H1 (cell line): ENCODE measurements at regions not wholly inside any gene's neighbourhood (a gene's known extent, or its start where the extent isn't known, plus 50 kb on each side); places are given as distances from the start of the nearest gene placed in this dataset.

ENCODE experiments used
- CTCF ChIA-PET: fragments of 300-600 bp; sonication (Branson Sonifier 250); formaldehyde crosslinking; loops from one replicate; lab custom pipeline; 2021; ENCODE audit not compliant: partially characterized antibody; lab: Charles Lee
- POLR2A ChIA-PET: fragments of 300-600 bp; sonication (Branson Sonifier 250); formaldehyde crosslinking; loops from one replicate; lab custom pipeline; 2021; ENCODE audit warnings: inconsistent platforms; ENCODE audit not compliant: partially characterized antibody; lab: Charles Lee
- DNase-seq, 2 experiments: peaks; one replicate each; pipeline versions ENCODE4 v3.0.0 to v3.0.0-alpha.2; 2010 to 2022; ENCODE audit warnings: low spot score in 2 of 2, low read depth in 1 of 2, mixed read lengths in 1 of 2
- FAIRE-seq: peaks from 2 replicates; lab custom pipeline; 2011; peaks lifted over from hg19 to GRCh38; lab: Jason Lieb, UNC
- H2AFZ ChIP-seq: 2 replicates; pipeline ENCODE4 v1.8.1; 2012; ENCODE audit warnings: low read length, inconsistent platforms
- H2AK5ac ChIP-seq: 2 replicates; pipeline ENCODE4 v1.6.1; 2013; ENCODE audit warnings: low read depth, low read length
- H2BK120ac ChIP-seq: replicated peaks from 2 replicates; pipeline ENCODE3; 2013; ENCODE audit warnings: low read depth, low read length, inconsistent platforms
- H2BK12ac ChIP-seq: 2 replicates; pipeline ENCODE4 v1.6.1; 2013; ENCODE audit warnings: low read depth, low read length
- H2BK15ac ChIP-seq: 2 replicates; pipeline ENCODE4 v1.6.1; 2013; ENCODE audit warnings: low read length
- H2BK20ac ChIP-seq: 2 replicates; pipeline ENCODE4 v1.6.1; 2013; ENCODE audit warnings: low read length
- H2BK5ac ChIP-seq: 2 replicates; pipeline ENCODE4 v1.6.1; 2013; ENCODE audit warnings: low read depth, low read length
- H3K14ac ChIP-seq: 2 replicates; pipeline ENCODE4 v1.6.1; 2013; ENCODE audit warnings: inconsistent platforms; ENCODE audit not compliant: insufficient read length
- H3K18ac ChIP-seq: 2 replicates; pipeline ENCODE4 v1.6.1; 2013; ENCODE audit warnings: low read length; ENCODE audit errors: extremely low read depth
- H3K23ac ChIP-seq: 2 replicates; pipeline ENCODE4 v1.6.1; 2013; ENCODE audit warnings: inconsistent platforms; ENCODE audit not compliant: insufficient read length
- H3K23me2 ChIP-seq: 2 replicates; pipeline ENCODE4 v1.6.1; 2013; ENCODE audit warnings: low read depth, low read length
- H3K27ac ChIP-seq: 2 replicates; pipeline ENCODE4 v1.6.1; 2011; ENCODE audit warnings: low read depth, low read length, inconsistent platforms
- H3K27me3 ChIP-seq, 4 experiments: replicated peaks in 1 of 4; 1 replicate in 1 of 4; 2 replicates in 3 of 4; pipeline versions ENCODE4 v1.6.1 to v1.8.1; 2011 to 2013; ENCODE audit warnings: low read length in 3 of 4, mild to moderate bottlenecking in 3 of 4, inconsistent platforms in 2 of 4, mixed read lengths in 2 of 4, moderate library complexity in 1 of 4; ENCODE audit not compliant: control insufficient read depth in 3 of 4, insufficient read depth in 3 of 4; ENCODE audit errors: extremely low read depth in 1 of 4
- H3K36me3 ChIP-seq, 4 experiments: 2 replicates each; pipeline versions ENCODE4 v1.6.1 to v1.8.1; 2011 to 2013; ENCODE audit warnings: mild to moderate bottlenecking in 4 of 4, low read length in 3 of 4, moderate library complexity in 2 of 4, control low read depth in 1 of 4, inconsistent platforms in 1 of 4; ENCODE audit not compliant: insufficient read depth in 4 of 4, control insufficient read depth in 2 of 4
- H3K4ac ChIP-seq: replicated peaks from 2 replicates; pipeline ENCODE3; 2013; ENCODE audit warnings: low read length, low read depth, mixed read lengths, inconsistent platforms; ENCODE audit not compliant: insufficient read length
- H3K4me1 ChIP-seq, 4 experiments: replicated peaks in 1 of 4; 1 replicate in 1 of 4; 2 replicates in 3 of 4; pipeline versions ENCODE4 v1.6.1 to v1.8.1; 2011 to 2013; ENCODE audit warnings: low read length in 3 of 4, inconsistent platforms in 2 of 4, mixed read lengths in 1 of 4; ENCODE audit not compliant: insufficient read depth in 4 of 4, control insufficient read depth in 3 of 4
- H3K4me2 ChIP-seq, 2 experiments: 2 replicates each; pipeline versions ENCODE4 v1.6.1 to v1.8.1; 2011 to 2013; ENCODE audit warnings: low read depth in 2 of 2, low read length in 2 of 2, control low read depth in 1 of 2, inconsistent platforms in 1 of 2, mild to moderate bottlenecking in 1 of 2; ENCODE audit not compliant: insufficient read depth in 1 of 2
- H3K4me3 ChIP-seq, 4 experiments: fragments of 200-600, 300-600 bp in 1 of 4; sonication (generic), shearing (Covaris generic), sonication (Bioruptor Twin) in 1 of 4; 2 replicates each; pipeline versions ENCODE4 v1.5.1 to v1.8.1; 2011 to 2016; ENCODE audit warnings: low read length in 4 of 4, low read depth in 3 of 4, control low read depth in 2 of 4, inconsistent platforms in 2 of 4, mild to moderate bottlenecking in 2 of 4, mixed read lengths in 1 of 4, moderate library complexity in 1 of 4; ENCODE audit not compliant: insufficient read depth in 2 of 4; ENCODE audit errors: extremely low read depth in 1 of 4
- H3K56ac ChIP-seq: replicated peaks from 2 replicates; pipeline ENCODE3; 2013; ENCODE audit warnings: low read depth, mild to moderate bottlenecking, mixed read lengths, low read length, inconsistent platforms; ENCODE audit not compliant: insufficient read length
- H3K79me1 ChIP-seq: 2 replicates; pipeline ENCODE4 v1.6.1; 2013; ENCODE audit warnings: low read depth, low read length, control low read depth
- H3K79me2 ChIP-seq, 2 experiments: 2 replicates each; pipeline versions ENCODE4 v1.6.1 to v1.8.1; 2012 to 2013; ENCODE audit warnings: low read length in 2 of 2, mild to moderate bottlenecking in 2 of 2, inconsistent platforms in 1 of 2; ENCODE audit not compliant: insufficient read depth in 2 of 2, control insufficient read depth in 1 of 2
- H3K9ac ChIP-seq, 4 experiments: replicated peaks in 1 of 4; 1 replicate in 1 of 4; 2 replicates in 3 of 4; pipeline versions ENCODE4 v1.6.1 to v1.8.1; 2011 to 2013; ENCODE audit warnings: low read depth in 3 of 4, low read length in 3 of 4, control low read depth in 2 of 4, mild to moderate bottlenecking in 2 of 4, moderate library complexity in 2 of 4, inconsistent platforms in 1 of 4; ENCODE audit errors: extremely low read depth in 1 of 4
- H3K9me3 ChIP-seq, 2 experiments: 2 replicates each; pipeline versions ENCODE4 v1.6.1 to v1.8.1; 2012 to 2013; ENCODE audit warnings: mild to moderate bottlenecking in 2 of 2, moderate library complexity in 2 of 2, control low read depth in 1 of 2, inconsistent platforms in 1 of 2, low read depth in 1 of 2, low read length in 1 of 2, mixed read lengths in 1 of 2; ENCODE audit not compliant: insufficient read depth in 2 of 2
- H4K20me1 ChIP-seq, 2 experiments: replicated peaks in 1 of 2; 2 replicates each; pipeline versions ENCODE3 to v1.8.1; 2011 to 2013; ENCODE audit warnings: inconsistent platforms in 2 of 2, low read length in 2 of 2, mild to moderate bottlenecking in 1 of 2; ENCODE audit not compliant: insufficient read depth in 2 of 2, control insufficient read depth in 1 of 2
- H4K5ac ChIP-seq: 2 replicates; pipeline ENCODE4 v1.6.1; 2013; ENCODE audit warnings: low read length, low read depth, mixed read lengths, inconsistent platforms; ENCODE audit not compliant: insufficient read length
- H4K8ac ChIP-seq: 2 replicates; pipeline ENCODE4 v1.8.0; 2013; ENCODE audit warnings: mild to moderate bottlenecking, moderate library complexity, low read length, inconsistent platforms; ENCODE audit not compliant: insufficient read depth; ENCODE audit errors: extremely low read depth
- H4K91ac ChIP-seq: replicated peaks from 2 replicates; pipeline ENCODE3; 2013; ENCODE audit warnings: low read length, mixed read lengths, inconsistent platforms; ENCODE audit not compliant: insufficient read length
- HDAC2 ChIP-seq, 2 experiments: fragments of 300-600 bp in 1 of 2; sonication (generic) in 1 of 2; IDR thresholded peaks; 2 replicates each; pipeline ENCODE4 v1.6.1; 2011 to 2012; ENCODE audit warnings: low read depth in 2 of 2, low read length in 2 of 2, mild to moderate bottlenecking in 2 of 2, moderate library complexity in 2 of 2, borderline replicate concordance in 1 of 2, inconsistent platforms in 1 of 2
- JUN ChIP-seq: IDR thresholded peaks from 2 replicates; pipeline ENCODE4 v1.6.1; 2011; ENCODE audit warnings: low read depth, mild to moderate bottlenecking, improper control_type of control experiment, low read length
- RFX5 ChIP-seq: IDR thresholded peaks from 2 replicates; pipeline ENCODE4 v1.6.1; 2011; ENCODE audit warnings: low read depth, low read length, improper control_type of control experiment, borderline replicate concordance
- SRF ChIP-seq: IDR thresholded peaks from 2 replicates; pipeline ENCODE4 v1.6.1; 2011; ENCODE audit warnings: mild to moderate bottlenecking, low read depth, low read length, moderate library complexity
- WGBS, 2 experiments: shearing (Covaris generic) in 1 of 2; methylation state at CpG; one replicate each; pipeline versions ENCODE4 v1.1.6 to v1.1.7; 2013 to 2015; ENCODE audit warnings: low lambda C conversion rate in 2 of 2, mixed read lengths in 2 of 2, inconsistent platforms in 1 of 2, low coverage in 1 of 2, missing lambda C conversion rate in 1 of 2; ENCODE audit not compliant: insufficient replicate concordance in 2 of 2, insufficient coverage in 1 of 2, insufficient read length in 1 of 2; ENCODE audit errors: extremely low coverage in 1 of 2, missing lambda C conversion rate in 1 of 2; 5-methylcytosine and 5-hydroxymethylcytosine counted together

DNA sequence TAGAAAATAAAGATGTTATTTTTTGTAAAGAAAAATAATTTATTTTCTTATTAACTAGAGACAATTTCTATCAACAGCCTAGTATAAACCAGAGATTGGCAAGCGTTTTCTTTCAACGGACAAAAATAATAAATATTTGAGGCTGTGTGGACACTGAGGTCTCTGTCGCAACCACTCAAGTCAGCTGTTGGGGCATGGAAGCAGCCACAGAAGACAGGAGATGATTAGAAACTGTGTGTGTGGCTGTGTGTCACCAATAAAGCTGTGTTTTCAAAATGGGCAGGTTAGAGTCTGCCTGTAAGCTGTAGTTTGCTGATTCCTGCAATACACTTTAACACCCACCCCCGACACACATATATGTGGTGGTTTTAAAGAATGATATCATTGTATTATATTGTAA is 200.6 kb upstream of the HMCN1 start:
- Histone ChIP-seq H3K23ac (no peak overlapping the region), H3K56ac (no peak overlapping the region), H3K79me2 (no peaks in the 10 kb centered on the region), H3K27me3 (peaks cover 0 to 4% (median 2%) of the 10 kb centered on the region in 4 experiments; a peak in 2 of 7 replicates), H2BK120ac (no peak overlapping the region), H3K4me1 (peaks cover 0 to 5% (median 3%) of the 10 kb centered on the region in 4 experiments; a peak in 5 of 7 replicates), H2BK5ac (no peak overlapping the region; the same call in 1 of the 2 replicates), H3K18ac (no peak overlapping the region), H3K23me2 (no peaks in the 10 kb centered on the region), H3K79me1 (no peaks in the 10 kb centered on the region), H3K4me2 (no peak overlapping the region), H3K4ac (no peak overlapping the region), H4K20me1 (no peaks in the 10 kb centered on the region), H3K4me3 (no peak overlapping the region), H3K9me3 (no peaks in the 10 kb centered on the region), H4K8ac (no peak overlapping the region), H2BK12ac (no peak overlapping the region), H4K91ac (no peak overlapping the region), H2AFZ (no peak overlapping the region), H3K14ac (no peak overlapping the region), H2BK20ac (no peak overlapping the region), H3K27ac (no peak overlapping the region), H2AK5ac (no peak overlapping the region), H2BK15ac (no peak overlapping the region), H3K36me3 (no peaks in the 10 kb centered on the region), H3K9ac (no peak overlapping the region), H4K5ac (no peak overlapping the region)
- 88% methylated on average over 4 of the region's 4 CpGs; no CpG with 5 or more reads in 1 of the 2 experiments for WGBS, 2 experiments
- no peak for FAIRE-seq
- CTCF ChIA-PET = interaction anchor here (0.5 to 1.0 kb wide), 3 partner anchors 27 to 215 kb away, joined by 3 read pairs; no protein-coding TSS in a partner anchor
- no peak for DNase-seq
- POLR2A ChIA-PET = no interaction called here
- TF ChIP-seq HDAC2 (IDR thresholded peaks at IDR 0.05; ENCODE audit: borderline replicate concordance in 1 of 2, low read depth in 2 of 2, low read length in 2 of 2) = no peak
- no peak for TF ChIP-seq JUN
- TF ChIP-seq RFX5 = no peak
- no peak for TF ChIP-seq SRF
